ENCODE measurements at regions not wholly inside any gene's neighbourhood (a gene's known extent, or its start where the extent isn't known, plus 50 kb on each side); places are given as distances from the start of the nearest gene placed in this dataset.
"Not testable (repeated sequence)": the region's sequence is repeated elsewhere in the genome, so short reads cannot be mapped to it uniquely, and the experiment has no call there.

DNA sequence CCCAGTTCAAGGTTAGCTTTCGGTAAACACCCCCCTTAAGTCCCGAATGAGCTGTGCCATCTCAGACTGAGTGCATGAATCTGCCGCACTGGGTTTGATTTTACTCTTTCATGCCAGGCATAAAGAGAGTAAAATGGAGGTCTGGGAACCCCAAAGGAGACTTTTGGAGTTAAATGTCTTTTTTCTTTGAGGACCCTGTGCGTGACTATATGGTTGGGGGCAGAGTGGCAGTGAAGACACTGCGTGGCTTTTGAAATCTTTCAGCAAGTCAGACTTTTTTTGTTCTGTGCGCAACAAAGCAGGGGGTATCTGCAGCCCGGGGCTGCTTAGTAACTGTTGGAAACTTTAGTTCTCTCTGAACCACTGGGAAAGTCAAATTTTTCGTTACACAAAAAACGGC is 392.9 kb upstream of the SALL1 start:
- DNase-seq (ENCODE audit: low read depth in 2 of 2): no peak

DNA sequence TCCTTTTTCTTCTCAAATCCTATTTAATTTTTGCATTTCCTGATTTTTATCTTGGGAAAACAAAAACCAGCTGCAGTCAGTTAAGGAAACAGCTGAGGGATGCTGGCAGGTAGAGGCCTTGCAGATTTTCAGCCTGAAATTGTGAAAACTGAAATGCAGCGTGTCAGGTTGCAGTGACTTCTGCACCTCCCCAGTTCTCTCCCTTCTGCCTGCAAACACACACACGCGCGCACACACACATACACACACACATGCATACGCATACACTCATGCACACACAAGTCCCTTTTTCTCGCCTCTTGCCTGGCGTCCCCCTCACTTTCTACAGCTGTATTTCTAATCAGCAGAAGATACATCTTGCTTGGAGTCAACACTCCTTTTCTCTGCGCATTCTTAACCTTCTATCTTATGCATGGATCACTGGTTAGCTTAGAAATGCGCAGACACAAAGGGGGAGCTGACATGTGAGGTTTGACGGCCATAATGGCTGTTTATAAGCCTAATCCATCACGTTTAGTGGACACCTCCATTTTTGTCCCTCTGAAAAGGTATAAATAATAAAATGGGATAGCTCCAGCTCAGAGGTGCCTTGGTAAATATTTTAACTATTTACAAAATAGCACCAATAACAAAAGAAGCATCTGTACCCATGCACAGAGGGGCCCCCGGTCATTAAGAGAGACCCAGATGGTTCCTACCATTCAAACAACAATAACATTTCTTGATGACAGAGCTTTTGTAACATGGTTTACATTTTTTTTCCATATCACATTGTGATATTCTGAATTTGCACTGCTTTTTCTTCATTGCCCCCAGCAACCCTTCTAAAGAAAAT is 392.1 kb upstream of the SALL1 start:
- DNase-seq (ENCODE audit: low read depth in 2 of 2): no peak

DNA sequence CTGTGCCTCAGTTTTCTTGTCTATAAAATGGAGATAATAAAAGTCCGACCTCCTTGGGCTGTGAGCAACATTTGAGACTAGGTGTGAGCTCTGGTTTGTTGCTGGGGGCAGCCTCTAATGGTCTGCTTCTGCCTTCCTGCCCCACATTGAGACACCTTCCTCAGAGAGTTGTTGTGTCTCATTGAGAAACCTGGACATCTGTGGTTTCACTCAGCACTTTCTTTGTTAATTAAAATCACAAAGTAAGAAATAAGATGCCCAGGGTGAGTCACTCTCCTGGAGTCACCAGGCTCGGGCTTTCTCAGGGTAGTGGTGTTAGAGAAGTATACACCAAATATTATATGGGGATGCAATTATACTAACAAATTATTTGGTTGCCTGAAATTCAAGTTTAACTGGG is 389.2 kb upstream of the SALL1 start:
- no peak for DNase-seq (ENCODE audit: low read depth in 2 of 2)

DNA sequence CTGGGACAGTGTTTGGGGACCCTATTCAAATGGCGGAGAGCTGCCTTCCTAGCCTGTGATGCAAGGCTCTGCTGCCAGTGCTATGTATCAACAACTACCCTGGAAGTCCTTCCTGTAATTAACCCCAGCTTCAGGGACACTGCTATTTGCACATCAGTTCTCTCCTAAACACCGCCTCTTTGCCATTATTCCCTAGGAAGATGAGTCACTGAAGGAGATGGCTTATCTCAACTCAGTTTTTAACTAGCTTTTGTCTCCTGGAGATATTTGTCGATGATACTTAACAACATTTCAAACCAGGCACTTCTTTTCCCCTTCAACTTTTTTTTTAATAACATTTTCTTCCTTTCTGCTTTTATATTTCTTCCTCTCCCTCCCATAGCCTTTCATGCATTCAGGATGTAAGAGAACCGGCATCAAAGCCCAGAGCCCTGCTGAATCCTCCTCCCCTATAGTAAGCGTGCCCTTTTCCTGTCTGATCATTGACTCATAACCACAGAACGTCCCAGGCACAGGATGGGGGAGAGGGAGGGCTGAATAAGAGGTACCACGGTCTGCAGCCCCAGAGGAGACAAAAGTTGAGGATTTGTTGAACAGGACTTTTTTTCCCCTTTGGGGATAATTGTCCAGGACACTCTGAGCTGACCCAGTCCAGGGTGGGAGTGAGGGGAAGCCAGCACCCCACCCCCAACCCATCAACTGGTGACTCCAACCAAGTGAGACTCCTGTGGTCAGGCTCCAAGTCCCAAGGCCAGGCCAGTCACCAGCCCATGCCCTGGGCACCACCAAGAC is 387.8 kb upstream of the SALL1 start:
- no peak for DNase-seq (ENCODE audit: low read depth in 2 of 2)

DNA sequence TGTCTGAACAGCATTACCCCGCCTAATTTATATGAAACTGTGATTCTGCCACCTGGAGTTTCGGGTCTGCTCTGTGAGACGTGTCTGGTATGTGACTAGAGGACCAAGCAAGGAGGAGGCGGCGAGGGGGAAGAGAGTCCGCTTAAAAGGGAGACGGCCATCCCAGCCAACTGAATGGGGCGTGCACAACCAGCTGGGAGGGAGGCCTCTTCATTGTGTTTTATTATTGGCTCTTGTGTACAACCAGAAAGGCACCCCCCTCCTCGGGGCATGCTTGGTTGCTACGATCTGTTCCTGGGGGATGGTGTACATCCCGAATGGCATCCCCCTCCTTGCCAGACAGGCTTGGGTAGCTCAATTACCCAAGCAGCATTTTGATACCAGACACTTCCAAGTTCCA is 384.5 kb upstream of the SALL1 start:
- DNase-seq (ENCODE audit: low read depth in 2 of 2): no peak

DNA sequence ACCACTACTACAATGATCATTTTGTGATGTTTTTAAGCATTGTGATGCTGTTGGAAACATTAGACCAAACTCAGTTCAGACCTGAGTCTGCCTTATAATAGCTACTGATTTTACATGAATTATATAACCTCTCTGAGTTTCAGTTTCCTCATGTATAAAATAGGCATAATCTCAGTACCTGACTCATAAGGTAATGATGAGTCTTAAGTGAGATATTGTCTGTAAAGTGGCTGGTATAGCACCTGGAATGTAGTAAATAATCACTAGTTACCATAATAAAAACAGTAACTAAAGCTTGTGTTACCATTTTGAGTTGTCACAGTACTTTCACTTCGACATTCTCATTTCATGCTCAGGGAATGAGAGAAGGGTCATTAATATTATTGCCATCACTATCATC is 381.5 kb upstream of the SALL1 start:
- DNase-seq (ENCODE audit: low read depth in 2 of 2): no peak

DNA sequence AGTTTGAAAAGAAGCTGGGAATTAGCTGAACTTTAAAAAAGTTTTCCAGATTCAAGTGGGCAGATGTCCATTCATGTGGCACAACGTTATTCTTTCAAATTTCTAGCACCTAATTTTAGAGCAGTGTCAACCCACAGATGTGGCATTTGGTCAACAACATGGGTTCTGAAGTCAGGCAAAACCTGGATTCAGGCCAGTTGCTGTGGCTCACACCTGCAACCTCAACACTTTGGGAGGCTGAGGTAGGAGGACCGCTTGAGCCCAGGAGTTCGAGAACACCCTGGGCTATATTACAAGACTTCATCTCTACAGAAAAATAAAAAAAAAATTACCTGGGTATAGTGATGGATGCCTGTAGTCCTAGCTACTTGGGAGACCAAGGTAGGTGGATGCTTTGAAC is 380.2 kb upstream of the SALL1 start:
- DNase-seq (ENCODE audit: low read depth in 2 of 2): no peak

DNA sequence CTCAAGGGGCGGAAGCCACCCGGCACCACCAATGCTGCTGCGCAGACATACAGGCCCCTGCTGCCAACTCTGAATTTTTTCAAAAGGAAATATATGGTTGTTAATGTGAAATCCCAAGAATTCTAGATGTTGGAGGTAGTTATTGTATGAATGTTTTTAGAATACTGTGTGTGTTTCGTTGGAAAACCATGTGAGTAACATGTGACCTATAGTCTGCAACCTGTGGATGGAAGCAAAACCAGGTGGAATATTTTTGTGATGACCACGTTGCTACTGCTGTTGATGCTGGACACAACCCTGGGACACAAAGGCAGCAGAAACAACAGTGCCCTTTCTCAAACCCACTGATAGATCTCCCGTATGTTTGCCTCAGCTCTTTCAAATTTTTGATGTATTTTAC is 376.3 kb upstream of the SALL1 start:
- no peak for DNase-seq (ENCODE audit: low read depth in 2 of 2)

DNA sequence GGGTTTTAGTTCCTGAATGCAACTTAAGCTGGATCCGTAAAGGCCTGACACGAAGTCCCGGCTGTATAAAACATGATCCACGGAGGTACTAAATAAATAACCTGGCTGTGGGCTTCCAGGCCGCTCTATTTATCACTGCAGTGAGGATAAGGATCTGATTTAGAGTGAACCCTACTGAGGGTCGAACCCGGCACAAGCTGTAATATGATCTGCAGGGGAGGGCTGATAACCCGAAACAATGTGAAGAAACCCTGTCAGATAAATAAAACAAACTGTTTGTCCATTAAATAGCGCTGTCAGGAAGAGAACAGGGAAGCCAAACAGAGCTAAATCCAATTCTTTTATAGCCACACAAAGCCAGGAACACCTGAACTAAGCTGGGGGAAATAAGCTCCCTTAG is 375.6 kb upstream of the SALL1 start:
- no peak for DNase-seq (ENCODE audit: low read depth in 2 of 2)

DNA sequence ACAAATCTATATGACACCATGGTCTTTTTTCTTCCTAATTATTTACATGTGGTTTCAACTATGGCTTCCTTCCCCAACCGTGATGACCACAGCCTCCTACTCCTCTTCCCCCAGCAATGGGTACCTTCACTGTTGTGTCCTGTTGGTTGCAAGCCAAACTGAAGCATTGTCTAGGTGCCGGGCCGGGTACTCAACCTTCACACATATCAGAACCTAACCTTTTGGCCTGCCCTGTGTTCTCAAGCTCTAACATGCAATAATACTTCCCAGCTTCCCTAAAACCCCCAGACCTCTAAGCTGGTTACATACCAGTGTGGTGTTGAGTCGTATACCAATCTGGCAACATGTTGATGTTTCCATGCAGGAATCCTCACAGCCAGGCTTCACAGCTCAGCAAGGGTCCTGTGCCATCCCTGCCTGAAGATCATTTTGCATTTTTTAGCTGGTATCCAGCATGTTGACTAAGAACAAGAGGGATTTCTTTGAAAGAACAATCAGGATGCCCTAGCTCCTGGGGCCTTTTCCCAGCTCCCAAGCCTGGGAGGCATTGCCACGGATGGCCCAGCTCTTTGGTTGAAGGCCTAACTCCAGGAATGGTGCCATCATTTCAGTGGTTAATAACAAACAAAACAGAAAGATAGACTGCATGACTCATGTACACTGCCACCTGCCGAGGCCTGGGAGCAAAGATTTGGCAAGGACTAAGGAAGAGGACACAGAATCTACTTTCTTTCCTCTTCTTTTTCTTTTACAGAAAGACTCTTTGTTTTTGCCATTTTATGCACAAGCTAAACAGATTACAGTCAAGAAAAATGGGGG is 373.7 kb upstream of the SALL1 start:
- DNase-seq (ENCODE audit: low read depth in 2 of 2): no peak

DNA sequence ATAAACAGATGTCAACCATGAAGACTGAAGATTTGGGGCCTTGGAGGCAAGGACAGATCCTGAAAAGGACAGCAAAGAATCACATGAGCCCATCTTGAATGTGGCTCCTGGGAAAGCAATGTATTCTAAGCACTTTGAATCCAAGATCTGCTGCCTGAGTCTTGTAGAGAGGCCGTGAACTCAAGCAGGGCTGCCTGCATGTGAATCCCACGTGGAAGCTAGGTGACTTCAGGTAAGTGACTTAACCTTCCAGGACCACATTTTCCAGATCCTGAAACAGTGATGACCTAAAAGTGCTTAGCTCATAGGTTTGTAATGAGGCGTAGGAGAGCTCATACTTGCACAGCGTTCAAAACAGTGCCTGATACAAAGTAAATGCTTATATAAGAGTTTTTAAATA is 373.0 kb upstream of the SALL1 start:
- no peak for DNase-seq (ENCODE audit: low read depth in 2 of 2)

DNA sequence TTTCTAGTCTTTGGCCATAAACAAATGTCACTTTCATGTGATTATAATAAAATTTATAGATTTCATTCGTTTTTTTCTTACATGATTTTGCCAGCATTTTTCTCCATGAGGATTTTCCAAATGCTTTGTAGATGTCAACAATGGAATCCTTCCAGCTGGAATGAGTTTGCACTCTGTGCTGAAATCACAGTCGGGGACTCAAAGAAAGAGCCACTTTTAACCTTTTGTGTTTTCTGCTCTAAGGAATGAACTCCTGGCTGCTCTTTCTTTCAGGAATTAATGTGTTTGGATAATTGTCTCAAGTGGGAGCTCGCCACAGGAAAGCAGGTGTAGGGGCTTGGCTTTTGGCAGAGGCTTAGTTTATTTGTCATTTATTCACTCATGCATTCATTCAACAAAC is 372.3 kb upstream of the SALL1 start:
- DNase-seq (ENCODE audit: low read depth in 2 of 2): no peak

DNA sequence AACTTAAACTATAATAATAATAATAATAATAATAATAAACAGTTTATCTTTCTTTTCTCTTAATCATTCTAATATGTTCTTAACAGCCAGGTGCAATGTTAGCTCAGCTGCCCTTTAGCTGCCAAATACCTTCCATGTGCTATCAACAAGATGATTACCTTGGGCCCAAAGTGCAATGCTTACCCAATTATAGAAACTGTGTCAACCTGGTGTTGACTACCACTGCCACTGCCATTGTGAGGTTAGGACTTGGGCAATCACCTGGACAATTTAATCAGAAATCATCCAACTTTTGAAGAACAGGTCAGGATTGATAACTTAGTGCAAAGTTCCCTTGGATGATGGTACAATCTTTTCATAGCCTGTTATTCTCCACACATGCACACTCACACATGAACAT is 371.8 kb upstream of the SALL1 start:
- no peak for DNase-seq (ENCODE audit: low read depth in 2 of 2)

DNA sequence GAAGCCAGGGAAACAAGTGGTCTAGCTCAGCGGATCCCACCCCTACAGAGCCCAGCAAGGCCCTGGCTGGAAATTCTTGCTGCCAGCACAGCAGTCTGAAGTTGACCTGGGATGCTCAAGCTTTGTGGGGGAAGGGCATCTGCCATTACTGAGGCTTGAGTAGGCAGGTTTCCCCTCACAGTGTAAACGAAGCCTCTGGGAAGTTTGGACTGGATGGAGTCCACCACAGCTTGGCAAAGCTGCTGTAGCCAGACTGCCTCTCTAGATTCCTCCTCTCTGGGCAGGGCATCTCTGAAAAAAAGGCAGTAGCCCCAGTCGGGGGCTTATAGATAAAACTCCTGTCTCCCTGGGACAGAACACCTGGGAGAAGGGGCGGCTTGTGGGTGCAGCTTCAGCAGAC is 365.9 kb upstream of the SALL1 start:
- not testable (repeated sequence) for DNase-seq (ENCODE audit: low read depth in 2 of 2)

DNA sequence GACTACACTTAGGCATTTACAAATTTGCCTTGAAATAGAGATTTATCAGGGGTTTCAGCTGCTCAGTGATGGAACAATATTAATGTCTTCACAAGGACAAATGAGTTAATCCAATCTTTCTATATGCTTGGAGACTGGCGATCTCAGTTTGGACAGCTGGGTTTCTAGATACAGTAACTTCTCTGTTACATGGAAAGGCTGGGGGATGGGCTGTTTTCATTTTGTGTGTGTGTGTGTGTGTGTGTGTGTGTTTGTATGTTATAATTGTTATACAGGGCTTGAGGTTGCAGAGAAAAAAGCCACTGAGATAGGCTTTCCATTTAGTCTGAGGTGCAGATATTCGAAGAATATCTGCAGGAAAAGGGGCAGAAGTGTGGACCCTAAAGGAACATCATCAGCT is 359.3 kb upstream of the SALL1 start:
- no peak for DNase-seq (ENCODE audit: low read depth in 2 of 2)

DNA sequence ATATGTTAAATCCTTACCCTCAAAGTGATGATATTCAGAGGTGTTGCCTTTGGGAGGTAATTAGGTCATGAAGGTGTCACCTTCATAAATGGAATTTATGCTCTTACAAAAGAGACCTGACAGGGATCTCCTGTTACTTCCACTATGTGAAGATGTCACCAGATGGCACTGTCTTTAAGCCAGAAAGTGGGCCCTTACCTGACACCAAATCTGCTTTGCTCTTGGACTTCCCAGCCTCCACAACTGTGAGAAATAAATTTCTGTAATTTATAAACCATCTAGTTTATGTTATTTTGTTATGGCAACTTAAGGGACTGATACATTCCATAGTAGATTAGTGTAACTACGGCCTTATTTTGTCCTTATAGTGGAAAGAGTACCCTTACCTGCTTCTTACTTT is 358.3 kb upstream of the SALL1 start:
- no peak for DNase-seq (ENCODE audit: low read depth in 2 of 2)

DNA sequence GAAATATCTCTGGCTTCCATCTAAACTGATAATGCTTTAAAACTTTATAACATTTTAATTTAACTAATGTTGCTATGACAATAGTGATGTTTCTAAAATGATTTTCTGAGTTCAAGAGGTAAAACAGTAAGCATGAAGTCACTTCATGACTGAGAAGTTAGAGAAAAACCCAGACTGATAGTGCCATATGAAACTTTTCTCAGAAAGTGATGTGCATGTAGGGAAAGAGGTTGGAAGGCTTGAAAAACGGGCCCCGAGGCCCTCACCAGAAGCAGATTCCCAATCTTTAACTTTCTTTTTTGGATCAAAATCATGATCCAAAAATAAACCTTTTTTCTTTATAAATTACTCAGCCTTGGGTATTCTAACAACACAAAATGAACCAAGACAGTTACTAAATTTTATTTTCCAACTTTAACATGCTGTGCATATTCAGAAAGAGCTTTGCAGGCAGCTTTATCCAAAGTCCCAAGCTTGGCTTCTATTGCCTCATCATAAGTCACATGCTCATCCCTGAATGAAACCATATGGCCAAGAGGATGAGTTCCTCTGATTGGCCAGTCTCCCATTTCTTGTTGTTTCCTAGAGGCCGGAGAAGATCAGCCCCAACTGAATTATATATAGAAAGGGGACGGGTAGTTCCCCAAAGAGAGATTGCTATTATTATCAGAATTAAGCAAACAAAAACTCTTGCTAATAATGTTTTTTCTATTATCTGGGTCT is 357.6 kb upstream of the SALL1 start:
- DNase-seq (ENCODE audit: low read depth in 2 of 2): no peak

DNA sequence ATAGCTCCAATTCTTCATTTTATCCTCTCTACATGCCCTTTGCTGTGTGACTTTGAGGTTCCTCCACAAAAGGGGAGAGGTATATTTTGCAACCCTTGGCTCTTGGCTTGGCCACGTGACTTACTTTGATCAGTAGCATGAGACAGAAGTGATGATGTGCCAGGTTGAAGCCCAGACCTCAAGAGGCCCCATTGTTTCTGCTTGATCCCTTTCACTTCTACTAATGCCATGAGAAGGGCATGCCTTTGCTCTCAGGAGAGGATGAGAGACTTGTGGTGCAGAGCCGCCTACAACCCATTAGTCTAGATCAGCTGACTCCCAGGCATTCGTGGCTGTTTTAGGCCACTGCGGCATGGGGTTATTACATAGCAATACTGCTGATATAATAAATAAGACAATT is 356.2 kb upstream of the SALL1 start:
- no peak for DNase-seq (ENCODE audit: low read depth in 2 of 2)

DNA sequence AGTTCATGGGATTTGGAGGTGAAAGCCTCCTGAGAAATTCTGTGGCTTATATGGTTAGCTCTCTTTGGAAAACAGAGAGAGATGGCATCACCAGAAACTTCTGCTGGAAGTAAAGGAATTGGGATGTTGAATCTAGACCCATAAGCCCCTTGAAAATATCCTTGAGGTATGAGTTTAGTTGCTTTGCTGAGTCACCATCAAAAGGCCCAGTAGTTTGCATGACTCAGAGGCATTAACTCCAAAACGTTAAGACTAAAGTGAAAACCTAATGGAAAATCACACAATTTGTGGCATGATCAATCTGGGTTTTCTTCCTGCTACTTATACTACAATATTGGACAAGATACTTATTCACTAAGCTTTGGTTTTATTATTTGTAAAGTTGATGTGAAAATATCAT is 349.2 kb upstream of the SALL1 start:
- DNase-seq (ENCODE audit: low read depth in 2 of 2): no peak

DNA sequence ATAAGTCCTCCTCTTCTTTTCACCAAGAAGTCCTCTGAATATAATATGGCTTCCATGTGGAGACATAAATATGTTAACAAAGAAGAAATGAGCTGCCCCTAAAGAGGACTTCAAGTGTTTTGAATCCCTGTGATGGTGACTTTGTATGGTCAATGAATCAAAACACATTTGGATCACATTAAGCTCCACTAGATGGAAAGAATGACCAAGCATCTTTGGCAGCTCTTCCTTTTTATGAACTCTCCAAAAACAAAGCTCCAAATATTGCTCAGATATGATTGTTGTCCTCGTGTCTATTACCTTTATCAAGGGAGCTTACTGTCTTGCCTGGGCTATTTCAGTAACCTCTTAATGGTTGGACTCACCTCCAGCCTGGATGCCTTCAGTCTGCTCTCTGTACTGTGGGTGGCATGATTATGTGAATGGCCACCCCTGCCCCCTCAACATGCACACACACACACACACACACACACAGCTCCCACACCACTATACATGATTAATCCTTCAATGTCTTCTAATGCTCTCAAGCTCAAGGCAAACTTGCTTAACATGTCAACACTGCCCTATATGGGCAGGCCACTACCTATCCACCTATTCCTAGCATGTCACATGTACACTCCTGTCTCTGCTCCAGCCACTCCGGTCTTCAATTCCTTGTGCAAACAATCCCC is 346.6 kb upstream of the SALL1 start:
- DNase-seq (ENCODE audit: low read depth in 2 of 2): no peak

DNA sequence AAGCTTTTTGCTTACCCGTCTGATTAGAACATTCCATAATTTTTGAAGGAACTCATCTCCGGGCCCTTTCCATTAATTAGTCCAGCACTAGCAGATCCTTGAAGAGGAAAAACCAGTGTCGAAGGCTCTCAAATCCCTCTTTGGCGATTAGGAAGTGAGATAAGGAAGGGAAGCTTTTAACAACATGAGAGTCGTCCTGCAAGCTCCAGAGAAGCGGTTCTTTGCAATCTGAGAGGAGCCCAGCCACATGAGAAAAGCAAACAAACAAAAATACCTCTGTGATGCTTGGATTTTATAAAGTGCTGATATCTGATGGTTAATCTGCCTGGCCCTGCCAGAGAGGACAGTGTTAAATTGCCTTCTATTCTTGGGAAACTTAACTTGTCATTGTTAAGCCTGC is 339.8 kb upstream of the SALL1 start:
- no peak for DNase-seq (ENCODE audit: low read depth in 2 of 2)
